Endothelial cell of hepatic sinusoid (primary cell): ENCODE measurements at regions not wholly inside any gene's neighbourhood (a gene's known extent, or its start where the extent isn't known, plus 50 kb on each side); places are given as distances from the start of the nearest gene placed in this dataset.
"Not testable (repeated sequence)": the region's sequence is repeated elsewhere in the genome, so short reads cannot be mapped to it uniquely, and the experiment has no call there.

Source experiments
- in situ Hi-C: cut with HindIII; loops from 2 replicates; pipeline ENCODE4 v1.10.0; 2017; ENCODE audit warnings: low sequenced_read_pairs

GRCh38 chrX:4613651-4614050, 900.2 kb upstream of the PRKX start:
- in situ Hi-C loops: not testable (repeated sequence)

- in situ Hi-C loops: no loop called here
These were observed 875.4 kb upstream of the PRKX start for GRCh38 chrX:4588893-4589292.

- in situ Hi-C loops: no loop called here
These were observed 875.0 kb upstream of the PRKX start for GRCh38 chrX:4588466-4588865.

DNA sequence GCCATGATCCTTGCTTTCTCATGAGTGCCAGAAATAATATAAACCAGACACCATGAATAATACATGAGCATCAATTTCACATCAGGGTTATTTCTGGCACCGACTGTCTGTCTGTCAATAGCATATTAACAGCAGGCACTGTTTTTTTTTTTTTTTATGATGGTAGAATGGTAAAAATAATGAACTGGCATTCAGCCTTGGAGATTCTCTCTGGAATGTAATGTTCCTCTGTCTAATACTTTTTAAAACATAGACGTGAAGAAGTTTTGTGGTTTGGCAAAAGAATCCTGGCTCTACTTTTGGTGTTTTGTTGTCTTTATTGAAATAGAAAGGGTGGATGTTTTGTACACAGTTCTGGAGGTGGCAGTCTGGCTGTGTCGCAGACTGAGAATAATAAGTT, 874.6 kb upstream of the PRKX start:
- in situ Hi-C loops: no loop called here

DNA sequence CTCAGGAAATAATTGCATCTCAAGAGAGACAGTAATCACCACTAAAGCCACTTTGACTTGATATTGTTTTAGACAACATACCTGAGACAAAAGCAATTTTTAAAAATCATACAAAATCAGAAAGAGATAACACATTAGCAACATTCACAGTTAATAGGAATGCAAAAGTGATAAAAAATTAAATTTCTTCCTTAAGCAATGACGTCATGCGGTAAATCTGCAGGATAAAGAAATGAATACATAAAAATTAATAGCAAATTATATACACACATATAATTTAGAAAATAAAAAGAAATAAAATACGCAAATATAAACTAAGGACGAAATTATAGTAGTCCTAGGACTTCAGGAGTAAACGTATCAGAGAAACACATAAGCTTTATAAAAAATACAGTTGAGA, 866.5 kb upstream of the PRKX start:
- in situ Hi-C loops: no loop called here

DNA sequence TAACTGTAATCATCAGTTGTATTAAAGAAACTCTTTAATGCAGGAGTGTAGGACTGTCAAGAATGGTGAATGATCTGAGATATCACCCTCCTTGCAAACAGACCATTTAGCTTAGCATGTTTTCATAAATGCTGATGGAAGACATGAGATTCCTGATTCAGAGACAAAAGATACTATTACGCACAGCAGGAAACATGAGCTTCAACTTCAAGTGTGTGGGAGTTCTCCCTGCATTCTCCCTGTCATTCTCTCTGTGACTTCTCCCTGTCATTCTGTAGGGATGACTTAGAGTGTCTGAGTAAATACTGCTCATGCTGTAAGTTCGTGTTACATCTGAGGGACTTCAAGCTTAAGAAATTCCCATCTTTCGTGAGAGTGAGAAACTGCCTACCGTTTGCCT, 866.0 kb upstream of the PRKX start:
- in situ Hi-C loops: no loop called here

DNA sequence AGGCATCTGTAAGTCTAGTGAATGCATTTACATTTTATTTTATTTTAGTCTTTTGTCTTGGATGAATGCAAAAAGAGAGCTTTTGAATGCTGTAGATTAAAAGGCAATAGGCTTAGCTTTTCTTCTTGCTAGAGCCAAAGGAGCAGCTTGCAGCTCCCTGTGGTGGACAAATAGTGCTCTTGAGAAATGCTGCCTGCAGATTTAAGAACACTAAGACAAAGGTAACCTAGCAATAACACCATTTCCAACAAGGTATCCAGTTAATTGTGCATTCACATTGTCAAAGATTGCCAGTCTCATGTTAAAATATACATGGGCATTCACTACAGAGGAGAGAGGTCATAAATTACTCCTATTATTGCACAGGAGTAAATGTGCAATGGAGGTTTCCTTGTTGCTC, 859.2 kb upstream of the PRKX start:
- in situ Hi-C loops: no loop called here

DNA sequence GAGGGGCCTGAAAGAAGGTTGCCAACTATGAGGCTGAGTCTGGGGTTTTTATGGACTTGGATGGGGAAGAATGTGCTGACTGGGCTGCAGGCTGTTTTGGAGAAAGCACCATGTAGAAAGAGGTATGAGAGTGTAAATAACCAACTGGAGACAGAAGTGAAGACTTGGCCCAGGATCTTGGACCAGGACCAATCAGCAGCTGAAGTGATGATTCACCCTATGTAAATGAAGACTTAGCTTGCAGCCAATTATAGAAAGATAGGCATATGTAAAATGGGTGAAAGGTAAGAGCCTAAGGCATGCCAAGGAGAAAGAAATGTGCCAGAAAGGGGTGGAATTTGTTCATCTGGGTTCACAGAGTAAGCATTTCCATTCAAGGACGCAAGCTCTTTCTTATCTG, 856.7 kb upstream of the PRKX start:
- in situ Hi-C loops: no loop called here

- in situ Hi-C loops: no loop called here
These were observed 846.7 kb upstream of the PRKX start for GRCh38 chrX:4560192-4560591.

DNA sequence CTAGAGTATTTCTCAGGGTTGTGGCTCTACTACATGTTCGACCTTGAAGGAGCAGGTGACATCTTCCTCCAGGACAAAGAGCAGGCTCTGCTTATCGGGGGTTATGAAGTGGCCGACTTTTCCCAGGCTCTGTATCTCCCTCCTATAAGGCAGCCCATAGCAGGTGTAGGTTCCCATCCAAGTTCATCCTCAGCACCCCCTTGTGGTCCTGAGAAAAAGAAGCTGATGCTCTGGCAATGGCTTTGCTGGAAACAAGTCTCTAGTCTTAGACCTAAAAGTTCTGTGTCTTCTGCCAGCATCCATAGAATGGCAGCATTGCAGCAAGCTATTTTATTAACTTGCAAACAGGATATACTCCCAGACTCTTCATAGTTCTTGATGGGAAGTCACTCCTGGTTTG, 836.6 kb upstream of the PRKX start:
- in situ Hi-C loops: no loop called here

- in situ Hi-C loops: no loop called here
These were observed 833.9 kb upstream of the PRKX start for GRCh38 chrX:4547213-4547836.

- in situ Hi-C loops: not testable (repeated sequence)
These were observed 832.7 kb upstream of the PRKX start for GRCh38 chrX:4546178-4546577.

DNA sequence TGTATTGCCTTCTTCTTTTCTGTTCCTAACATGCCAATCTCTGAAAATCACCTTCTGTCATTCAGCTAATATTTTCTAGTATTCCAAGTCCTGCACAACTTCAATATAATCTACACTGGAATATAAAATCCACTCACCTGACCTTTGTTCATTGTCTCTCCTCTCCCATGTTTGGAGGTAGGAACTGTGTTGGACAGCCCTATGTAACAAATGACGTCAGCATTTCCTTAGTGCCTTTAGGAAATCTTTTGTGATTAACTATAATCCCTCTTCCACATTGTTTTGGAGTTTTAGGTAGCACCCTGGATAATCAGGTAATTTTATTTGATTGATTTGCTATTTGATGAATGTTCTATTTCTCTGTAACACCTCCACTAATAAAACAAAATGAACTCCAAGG, 814.8 kb upstream of the PRKX start:
- in situ Hi-C loops: no loop called here

- in situ Hi-C loops: no loop called here
These were observed 772.5 kb upstream of the PRKX start for GRCh38 chrX:4485912-4486311.

DNA sequence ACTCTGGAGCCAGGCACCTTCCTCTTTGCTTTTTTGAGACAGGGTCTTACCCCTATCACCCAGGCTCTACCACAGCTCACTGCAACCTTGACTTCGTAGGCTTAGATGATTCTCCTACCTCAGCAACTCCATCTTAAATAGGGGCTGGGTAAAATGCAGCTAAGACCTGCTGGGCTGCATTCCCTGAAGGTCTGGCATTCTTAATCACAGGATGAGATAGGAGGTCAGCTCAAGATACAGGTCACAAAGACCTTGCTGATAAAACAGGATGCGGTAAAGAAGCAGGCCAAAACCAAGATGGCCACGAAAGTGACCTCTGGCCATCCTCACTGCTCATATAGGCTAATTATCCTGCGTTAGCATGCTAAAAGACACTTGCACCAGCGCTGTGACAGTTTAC, 770.8 kb upstream of the PRKX start:
- in situ Hi-C loops: no loop called here

GRCh38 chrX:4451591-4451990, 738.1 kb upstream of the PRKX start:
- in situ Hi-C loops: no loop called here

DNA sequence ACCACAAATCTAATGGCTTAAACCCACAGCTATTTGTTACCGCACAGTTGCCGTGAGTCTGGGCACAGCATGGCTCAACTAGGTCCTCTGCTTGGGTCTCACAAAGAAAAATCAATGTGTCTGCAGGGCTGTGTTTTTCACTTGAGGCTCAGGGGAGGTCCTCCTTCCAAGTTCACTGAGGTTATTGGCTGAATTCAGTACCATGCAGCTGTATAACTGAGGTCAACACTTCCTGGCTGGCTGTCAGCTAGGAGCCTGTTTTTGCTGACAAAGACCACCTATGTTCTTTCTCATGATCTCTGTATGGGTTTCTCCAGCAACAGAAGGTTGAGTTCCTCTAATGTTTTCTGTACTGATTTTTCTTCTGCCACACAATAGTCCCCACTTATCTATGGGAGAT, 736.7 kb upstream of the PRKX start:
- in situ Hi-C loops: no loop called here

GRCh38 chrX:4435905-4436304, 722.5 kb upstream of the PRKX start:
- in situ Hi-C loops: no loop called here

- in situ Hi-C loops: no loop called here
These were observed 684.0 kb upstream of the PRKX start for GRCh38 chrX:4397471-4397870.

DNA sequence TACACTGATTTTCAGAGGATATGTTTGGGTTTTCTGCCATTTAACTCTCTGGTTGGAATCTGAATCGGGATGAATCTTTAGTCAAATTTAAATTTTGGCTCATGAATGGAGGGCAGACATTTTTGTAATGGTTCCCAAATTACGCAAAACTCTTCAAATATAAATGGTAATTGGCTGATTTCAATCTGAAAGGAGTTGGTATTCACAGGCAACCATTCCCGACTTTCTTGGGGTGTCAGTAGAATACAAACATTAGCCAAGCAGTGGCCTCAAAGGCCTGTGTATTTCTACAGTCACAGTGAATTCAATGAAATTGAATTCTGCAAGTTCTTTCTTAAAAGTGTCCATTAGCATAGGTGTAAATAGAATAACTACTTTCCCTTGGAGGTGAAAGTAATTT, 668.8 kb upstream of the PRKX start:
- in situ Hi-C loops: no loop called here

- in situ Hi-C loops: no loop called here
These were observed 667.3 kb upstream of the PRKX start for GRCh38 chrX:4380710-4381109.

DNA sequence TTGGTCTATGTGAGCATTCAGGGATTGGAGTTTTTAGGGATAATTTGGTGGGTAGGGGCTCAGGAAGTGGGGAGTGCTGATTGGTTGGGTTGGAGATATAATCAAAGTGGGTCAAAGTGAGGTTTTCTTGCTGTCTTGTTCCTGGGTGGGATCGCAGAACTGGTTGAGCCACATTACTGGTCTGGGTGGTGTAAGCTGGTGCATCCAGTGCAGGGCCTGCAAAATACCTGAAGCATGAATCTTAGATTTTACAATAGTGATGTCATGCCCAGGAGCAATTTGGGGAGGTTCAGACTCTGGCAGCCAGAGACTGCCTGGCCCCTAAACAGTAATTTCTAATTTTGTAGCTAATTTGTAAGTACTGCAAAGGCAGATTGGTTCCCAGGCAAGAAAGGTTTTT, 665.6 kb upstream of the PRKX start:
- in situ Hi-C loops: no loop called here

DNA sequence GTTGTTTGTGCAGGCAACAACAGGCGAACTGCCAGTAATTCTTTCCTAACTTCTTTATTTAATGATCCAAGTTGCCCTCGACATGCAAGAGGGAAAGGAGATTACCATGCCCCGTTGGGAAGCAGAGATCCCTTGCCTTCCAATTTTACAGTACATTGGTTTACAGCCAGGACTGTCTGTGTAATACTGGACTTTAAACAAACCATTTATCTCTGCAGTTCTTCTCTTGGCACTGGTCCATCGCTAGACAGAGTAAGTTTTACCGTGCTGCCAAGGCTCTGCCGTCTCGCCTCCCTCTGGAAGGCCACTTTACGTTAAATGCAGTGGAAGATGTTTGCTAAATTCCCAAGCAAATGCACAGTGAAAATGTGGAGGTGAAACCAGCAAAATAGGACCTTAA, 660.3 kb upstream of the PRKX start:
- in situ Hi-C loops: no loop called here

- in situ Hi-C loops: no loop called here
These were observed 645.1 kb upstream of the PRKX start for GRCh38 chrX:4358577-4358976.
